SK-N-SH (cell line): ENCODE measurements at regions not wholly inside any gene's neighbourhood (a gene's known extent, or its start where the extent isn't known, plus 50 kb on each side); places are given as distances from the start of the nearest gene placed in this dataset.

Experiments used
- CTCF ChIP-seq: fragments of 200-600 bp; sonication (generic); IDR thresholded peaks from 2 replicates; pipeline ENCODE4 v1.6.1; 2017; ENCODE audit warnings: antibody characterized with exemption, mild to moderate bottlenecking, moderate library complexity
- REST ChIP-seq: IDR thresholded peaks from 2 replicates; pipeline ENCODE4 v1.6.1; 2012; ENCODE audit warnings: mild to moderate bottlenecking, low read depth, low read length, moderate library complexity

GRCh38 chr15:92711457-92711831, 55.9 kb upstream of the FAM174B start:
- TF ChIP-seq REST (no peak), CTCF (no peak)
